GM10248 (cell line): ENCODE measurements at regions not wholly inside any gene's neighbourhood (a gene's known extent, or its start where the extent isn't known, plus 50 kb on each side); places are given as distances from the start of the nearest gene placed in this dataset.

Experiments
- CTCF ChIA-PET: fragments of 300-600 bp; sonication (Branson Sonifier 250); formaldehyde crosslinking; extraction: SDS; loops from one replicate; lab custom pipeline; 2021; ENCODE audit warnings: antibody characterized with exemption; lab: Yijun Ruan, JAX
- POLR2A ChIA-PET: fragments of 350-650 bp; sonication (Branson Sonifier 250); formaldehyde crosslinking; extraction: SDS; loops from one replicate; lab custom pipeline; 2020; ENCODE audit warnings: antibody characterized with exemption; lab: Yijun Ruan, JAX
- DNase-seq: peaks from one replicate; pipeline ENCODE4 v3.0.0; 2012; ENCODE audit errors: extremely low spot score
- CTCF ChIP-seq: IDR thresholded peaks from 2 replicates; pipeline ENCODE4 v1.5.1; 2012; ENCODE audit warnings: mild to moderate bottlenecking, low read depth; ENCODE audit errors: extremely low read depth, missing control alignments, control extremely low read depth

GRCh38 chr4:24644983-24645764 lies 60.8 kb upstream of the DHX15 start:
- no peak for DNase-seq
- ChIA-PET POLR2A (no interaction called here), CTCF (no interaction called here)
- TF ChIP-seq CTCF = no peak

- DNase-seq = no peak
- POLR2A ChIA-PET = no interaction called here
- TF ChIP-seq CTCF = no peak
- CTCF ChIA-PET = no interaction called here
Measured at GRCh38 chr4:24645765-24646550, 61.6 kb upstream of the DHX15 start.

- no peak for TF ChIP-seq CTCF
- DNase-seq = no peak
- CTCF ChIA-PET = interaction anchor here (0.9 kb wide), 1 partner anchor 16 kb away, joined by 3 read pairs; no protein-coding TSS in a partner anchor
- POLR2A ChIA-PET = no interaction called here
Measured at GRCh38 chr4:24646798-24647460, 62.6 kb upstream of the DHX15 start.

- no peak for TF ChIP-seq CTCF
- CTCF ChIA-PET = interaction anchor here (1.1 to 1.6 kb wide), 3 partner anchors 14 to 329 kb away, joined by 3 to 4 read pairs (median 3); no protein-coding TSS in a partner anchor
- POLR2A ChIA-PET = interaction anchor here (0.6 kb wide), 1 partner anchor 67 kb away, joined by 3 read pairs; the partner anchor contains the start of gene DHX15
- DNase-seq = no peak
Measured at GRCh38 chr4:24650849-24651640, 66.7 kb upstream of the DHX15 start.

- DNase-seq = no peak
- POLR2A ChIA-PET = no interaction called here
- TF ChIP-seq CTCF = no peak
- CTCF ChIA-PET = no interaction called here
Measured at GRCh38 chr4:24655326-24655725, 71.0 kb upstream of the DHX15 start.
